HUDEP-2 (cell line): ENCODE measurements at regions not wholly inside any gene's neighbourhood (a gene's known extent, or its start where the extent isn't known, plus 50 kb on each side); places are given as distances from the start of the nearest gene placed in this dataset.
A peak's percentile ranks its signal among the peaks of the same experiment; 100 is the strongest.

Experiments used
- DNase-seq, 76 experiments: peaks; one replicate each; lab custom pipeline; 2025; ENCODE audit not compliant: unreplicated experiment in 76 of 76; lab: John Stamatoyannopoulos, UW

DNA sequence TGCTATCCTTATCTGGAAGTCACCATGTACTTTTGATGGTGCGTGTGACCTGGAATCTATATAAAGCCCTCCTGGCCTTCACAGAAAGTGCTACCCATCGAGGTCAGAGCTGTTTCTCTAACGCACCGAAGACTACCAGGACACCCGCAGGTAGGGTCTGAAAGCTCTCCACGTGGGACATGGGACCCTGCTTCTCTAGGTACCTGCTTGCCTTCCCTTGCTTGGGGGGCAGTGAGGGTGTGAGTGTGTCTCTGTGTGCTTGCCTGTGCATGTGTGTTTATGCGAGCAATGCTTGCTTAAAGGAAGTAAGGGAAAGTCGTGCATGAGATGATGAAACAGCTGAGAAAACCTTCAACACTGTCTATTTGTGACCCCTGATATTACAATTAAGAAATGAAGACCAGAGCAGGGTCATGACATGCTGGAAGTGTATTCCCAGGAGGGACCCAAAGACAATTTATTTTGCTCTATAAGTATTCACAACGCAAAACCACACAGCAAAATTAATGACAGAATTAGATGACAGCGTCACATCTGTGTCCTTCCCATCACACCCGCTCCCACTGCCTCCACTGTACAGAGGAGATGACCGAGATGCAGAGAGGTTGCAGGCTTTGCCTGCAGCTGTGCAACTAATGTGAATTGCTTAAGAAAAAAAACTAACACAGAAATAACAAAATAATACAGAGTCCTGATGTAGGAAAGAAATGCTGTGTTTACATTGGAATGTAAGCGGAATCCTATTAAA lies 76.4 kb upstream of the HELT start:
- DNase-seq, result no peak

DNA sequence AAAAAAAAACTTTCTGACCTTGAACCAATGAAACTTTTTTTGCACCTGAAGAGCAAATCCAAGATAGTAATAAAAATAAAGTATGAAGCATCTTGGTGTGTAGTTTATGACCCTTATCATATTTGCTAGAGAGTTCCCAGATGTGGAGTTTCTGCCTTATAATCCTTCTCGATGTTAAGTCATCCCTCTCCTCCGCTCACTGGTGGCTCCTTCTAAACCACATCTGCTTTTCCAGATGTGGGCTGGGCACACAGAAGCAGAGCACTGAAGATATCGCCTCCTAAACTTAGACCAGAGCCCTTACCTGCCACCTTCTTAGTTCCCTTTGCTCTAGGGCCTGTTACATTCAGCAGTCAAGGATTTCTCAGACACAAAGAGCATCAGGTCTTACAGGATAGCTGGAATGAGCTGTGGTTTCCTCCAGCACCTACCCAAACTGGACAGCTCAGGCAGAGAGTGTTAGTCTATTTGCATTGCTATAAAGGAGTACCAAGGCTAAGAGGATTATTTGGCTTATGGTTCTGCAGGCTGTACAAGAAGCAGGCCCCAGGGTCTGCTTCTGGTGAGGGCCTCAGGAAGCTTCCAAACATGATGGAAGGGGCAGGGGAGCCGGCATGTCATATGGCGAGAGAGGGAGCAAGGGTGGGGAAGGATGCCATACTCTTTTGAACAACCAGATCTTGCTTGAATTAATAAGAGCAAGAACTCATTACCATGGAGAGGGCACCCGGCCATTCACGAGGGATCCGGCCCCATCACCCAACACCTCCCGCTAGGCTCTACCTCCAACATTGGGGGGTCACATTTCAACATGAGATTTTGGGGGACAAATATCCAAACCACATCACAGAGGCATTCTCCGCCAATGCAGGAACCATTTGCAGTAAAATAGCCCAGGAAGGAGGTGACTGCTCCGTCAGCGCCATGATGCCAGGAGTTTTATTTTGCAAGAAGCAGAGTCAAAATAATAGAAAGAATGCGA lies 75.6 kb upstream of the HELT start:
- DNase-seq, result no peak

DNA sequence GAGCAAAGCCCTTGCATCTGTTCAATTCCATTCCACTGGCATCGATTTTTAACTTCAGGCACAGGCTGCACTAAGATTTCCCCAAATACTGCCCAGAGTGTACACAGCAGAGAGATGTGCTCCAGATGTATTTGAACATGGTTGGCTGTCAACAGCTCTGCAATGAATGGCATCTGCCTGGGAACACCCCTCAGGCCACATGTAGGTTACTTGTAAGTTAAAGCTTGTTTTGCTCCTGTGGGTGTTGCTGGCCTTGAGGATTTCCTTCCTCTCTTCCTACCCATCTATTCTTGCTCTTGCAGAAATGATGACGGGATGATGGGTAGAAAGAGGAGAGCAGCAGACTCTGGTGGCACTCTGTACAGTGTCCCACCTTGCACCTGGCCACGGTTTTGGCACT lies 69.3 kb upstream of the HELT start:
- DNase-seq, result no peak

DNA sequence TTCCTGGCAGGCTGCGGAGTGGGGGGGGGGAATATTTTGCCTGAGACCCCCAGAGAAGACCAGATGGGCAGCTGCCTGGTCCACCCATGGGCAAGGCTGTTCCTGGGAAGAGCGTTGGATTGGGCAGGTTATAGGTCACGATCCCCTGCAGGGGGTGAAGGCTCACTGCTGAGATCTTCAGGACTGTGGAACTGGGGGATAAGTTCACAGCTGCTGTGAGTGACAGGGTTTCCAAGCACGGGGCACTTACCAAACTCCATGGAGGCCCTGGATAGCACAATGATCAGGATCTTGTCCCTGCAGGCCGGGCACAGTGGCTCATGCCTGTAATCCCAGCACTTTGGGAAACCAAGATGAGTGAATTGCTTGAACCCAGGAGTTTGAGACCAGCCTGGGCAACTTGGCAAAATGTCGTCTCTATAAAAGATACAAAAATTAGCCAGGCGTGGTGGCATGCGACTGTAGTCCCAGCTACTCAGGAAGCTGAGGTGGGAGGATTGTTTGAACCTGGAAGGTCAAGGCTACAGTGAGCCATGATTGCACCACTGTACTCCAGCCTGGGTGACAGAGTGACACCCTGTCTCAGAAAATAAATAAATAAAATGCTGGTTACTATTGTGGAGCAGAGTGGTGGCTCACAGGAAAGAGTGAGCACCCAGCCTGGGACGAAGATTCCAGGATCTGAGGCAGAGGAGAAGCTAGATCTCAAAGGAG lies 68.0 kb upstream of the HELT start:
- DNase-seq, result no peak

DNA sequence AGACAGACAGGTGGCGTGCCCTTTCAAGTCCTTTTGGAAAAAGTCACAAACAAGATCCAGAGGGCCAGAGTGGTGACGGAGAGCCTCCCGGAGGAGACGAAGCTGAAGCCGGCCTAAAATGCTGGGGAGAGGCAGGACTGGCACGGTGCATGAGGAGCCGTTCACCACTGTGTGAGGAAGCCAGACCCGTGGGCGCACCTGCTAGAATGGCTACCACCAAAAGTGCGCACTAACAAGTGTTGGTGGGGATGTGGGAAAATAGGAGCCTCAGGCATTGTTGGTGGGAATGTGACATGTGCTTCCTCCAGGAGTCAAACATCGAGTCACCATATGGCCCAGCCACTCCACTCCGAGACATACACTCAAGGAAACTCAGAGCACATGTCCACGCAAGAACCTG lies 67.4 kb upstream of the HELT start:
- DNase-seq, result no peak

DNA sequence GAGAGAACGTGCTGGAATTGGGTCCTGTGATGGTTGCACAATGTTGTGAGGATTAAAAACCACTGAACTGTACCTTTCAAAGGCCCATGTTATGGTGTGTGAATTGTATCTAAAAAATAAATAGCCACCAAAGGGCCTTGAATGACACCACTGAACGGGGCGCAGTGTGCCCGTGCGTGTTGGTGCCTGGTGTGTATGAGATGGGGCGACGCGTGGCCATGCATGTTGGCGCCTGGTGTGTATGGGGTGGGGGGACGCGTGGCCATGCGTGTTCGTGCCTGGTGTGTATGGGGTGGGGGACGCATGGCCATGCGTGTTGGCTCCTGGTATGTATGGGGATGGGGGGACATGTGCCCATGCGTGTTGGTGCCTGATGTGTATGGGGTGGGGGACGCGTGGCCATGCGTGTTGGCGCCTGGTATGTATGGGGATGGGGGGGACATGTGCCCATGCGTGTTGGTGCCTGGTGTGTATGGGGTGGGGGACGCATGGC lies 66.6 kb upstream of the HELT start:
- no peak for DNase-seq

DNA sequence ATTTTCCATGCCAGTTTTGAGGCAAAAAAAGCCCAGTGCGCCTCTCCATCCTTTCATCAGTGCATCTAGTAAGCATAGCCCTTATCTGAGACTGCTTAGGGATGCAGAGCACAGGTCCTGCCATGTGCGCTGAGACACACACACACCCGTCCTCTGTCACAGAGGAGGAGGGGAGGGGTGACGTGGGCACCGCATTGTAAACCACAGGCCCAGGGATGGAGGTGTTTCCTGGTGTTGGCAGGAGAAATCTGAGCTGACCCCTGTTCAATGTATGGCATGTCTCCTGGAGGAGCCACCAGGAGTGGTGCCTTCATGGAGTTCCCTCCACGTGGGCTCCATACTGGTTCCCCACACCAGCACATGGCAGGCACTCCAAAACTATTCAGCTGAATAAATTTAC lies 65.8 kb upstream of the HELT start:
- no peak for DNase-seq

DNA sequence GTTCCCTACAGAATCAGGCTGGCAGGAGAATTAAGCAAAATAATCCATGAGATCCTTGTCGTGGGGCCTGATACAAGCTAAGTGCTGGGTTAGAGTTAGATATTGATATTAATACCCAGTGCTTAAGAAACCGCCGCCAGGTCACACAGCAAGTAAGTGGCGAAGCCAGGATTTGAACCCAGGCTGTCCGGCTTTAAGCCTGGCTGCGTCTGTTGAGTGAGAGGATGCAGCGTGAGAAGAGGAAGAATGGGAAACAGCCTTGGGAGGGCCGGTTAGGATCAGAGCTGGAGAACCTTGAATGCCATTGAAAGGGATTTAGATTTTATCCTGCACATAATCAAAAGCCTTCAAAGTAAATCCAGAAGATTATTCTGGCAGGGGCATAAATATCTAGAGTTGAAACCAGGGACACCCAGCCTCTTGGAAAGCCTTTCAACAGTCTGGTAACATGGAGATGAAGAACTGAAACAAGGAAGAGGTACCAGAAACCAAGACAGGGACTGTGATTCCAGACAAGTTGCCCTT lies 64.8 kb upstream of the HELT start:
- no peak for DNase-seq

DNA sequence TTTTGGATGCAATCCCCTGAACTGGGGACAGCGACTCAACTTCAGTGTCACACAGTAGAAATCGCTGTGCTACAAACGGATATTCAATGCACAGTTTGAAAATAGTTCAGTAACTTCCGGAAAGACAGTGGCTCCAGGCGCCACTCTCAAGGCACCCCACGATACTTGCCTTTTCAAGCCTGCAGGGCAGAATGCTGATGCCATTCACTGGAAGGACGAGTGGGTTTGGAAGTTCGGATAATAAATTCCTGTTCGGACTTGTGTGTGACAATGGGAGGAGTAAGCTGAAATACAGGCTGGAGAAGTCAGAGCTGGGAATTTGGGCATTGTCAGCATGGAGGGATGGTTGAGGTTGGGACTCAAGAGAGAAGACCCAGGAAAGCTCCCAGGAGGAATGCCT lies 64.3 kb upstream of the HELT start:
- no peak for DNase-seq

DNA sequence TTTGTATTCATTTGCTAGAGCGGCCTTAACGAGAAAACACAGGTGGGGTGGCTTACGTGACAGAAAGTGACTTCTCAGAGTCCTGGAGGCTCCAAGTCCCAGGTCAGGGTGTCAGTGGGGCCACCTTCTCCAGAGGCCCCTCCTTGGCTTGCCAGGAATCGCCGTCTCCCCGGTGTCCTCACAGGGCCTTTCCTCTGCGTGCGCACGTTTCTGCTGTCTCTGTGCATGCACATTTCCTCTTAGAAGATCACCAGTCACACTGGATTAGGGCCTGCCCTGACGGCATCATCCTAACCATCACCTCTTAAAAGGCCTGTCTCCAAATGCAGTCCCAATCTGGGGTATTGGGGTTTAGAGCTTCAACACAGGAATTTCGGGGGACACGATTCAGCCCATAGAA lies 63.8 kb upstream of the HELT start:
- no peak for DNase-seq

DNA sequence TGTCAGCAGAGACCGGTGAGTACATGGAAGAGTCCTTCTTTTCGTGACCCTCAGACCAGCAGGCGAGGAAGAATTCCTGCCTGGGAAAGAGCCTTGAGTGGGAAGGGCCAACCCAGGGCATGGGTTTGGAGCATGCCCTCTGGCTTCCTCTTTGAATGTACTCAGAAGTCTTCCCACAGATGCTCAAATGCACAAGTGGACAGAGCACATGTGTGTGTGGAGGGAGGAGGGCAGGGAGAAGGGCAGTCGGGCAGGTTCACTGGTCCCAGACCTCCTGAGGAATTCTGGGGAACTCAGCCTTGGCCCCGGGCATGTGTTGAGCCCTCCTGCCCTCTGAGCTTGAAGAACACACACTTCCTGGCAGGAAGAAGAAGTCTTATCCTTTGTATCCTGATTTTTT lies 63.2 kb upstream of the HELT start:
- DNase-seq, result no peak

DNA sequence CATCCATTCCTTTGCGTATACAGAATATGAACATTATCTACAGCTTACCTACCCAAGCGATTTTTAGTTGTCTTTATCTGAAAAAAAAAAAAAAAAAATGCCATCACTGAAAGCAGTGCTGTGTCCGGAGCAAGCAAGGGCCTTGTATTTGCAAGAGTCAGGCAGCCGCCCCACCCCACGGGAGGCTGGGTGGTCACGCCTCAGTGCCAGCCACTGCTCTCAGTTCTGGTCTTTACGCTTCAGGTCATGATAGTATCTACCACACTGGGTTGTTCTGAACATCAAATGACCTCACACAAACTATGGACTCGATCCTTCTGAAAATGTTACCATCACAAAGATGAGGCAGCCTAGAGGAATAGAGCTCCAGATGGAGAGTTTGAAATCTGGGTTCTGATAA lies 62.7 kb upstream of the HELT start:
- no peak for DNase-seq

DNA sequence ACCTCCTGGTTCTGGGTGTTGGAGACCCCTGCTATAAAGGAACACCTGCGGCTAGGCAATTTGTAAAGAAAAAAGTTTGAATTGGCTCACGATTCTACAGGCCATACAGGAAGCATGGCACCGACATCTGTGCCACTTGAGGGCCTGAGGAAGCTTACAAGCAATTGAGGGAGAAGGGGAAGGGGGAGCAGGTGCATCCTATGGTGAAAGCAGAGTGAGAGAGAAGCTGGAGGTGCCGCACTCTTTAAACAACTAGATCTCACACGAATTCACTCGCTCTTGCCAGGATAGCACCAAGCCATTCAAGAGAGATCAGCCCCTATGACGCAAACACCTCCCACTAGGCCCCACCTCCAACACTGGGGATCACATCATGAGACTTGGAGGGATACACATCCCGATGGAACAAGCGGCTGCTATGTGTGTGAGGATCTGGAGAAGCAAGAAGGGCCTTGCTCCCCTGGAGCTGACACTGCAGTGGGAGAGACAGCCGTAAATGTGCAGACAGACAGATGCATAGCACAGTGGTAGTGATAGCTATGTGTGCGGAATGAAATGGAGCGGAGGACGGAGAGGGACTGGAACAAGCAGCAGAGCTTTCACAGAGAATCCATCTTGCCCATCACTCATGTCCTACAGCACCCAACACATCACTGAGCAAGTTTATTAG lies 60.7 kb upstream of the HELT start:
- no peak for DNase-seq

DNA sequence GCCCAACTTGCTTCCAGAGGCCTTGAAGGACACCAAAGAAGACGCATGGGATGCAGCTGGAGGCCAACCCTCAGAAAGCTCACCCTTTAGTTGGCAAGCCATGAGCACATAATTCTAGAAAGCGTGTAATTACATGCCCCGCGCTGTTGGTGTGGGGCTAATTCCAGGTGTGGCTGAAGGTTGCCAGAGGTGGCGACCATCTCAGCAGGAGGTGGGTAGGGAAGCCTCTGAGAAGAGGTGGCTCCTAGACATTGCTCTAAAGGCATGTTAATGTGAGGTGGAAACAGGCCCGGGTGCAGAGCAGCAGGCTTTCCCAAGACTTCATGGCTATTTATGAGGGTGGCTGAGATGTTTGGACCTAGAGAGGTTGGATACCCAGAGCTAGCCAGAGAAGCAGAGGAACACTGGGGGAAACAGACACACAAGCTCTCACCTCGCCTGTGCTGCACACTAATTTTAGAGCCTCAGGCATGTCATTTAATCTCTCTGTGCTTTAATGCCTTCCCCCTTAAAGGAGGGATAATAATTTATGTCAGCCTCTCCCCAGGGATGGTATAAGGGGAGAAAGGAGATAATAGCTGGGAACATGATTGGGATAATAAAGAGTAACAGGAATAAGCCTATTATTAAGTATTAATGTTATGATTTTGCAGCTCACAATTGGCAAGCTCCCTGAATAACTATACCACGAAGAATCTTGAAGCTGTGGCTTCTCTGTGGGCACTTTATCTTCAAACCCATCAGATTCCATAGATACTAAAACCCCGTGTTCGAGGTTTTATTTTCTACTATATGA lies 60.0 kb upstream of the HELT start:
- no peak for DNase-seq

DNA sequence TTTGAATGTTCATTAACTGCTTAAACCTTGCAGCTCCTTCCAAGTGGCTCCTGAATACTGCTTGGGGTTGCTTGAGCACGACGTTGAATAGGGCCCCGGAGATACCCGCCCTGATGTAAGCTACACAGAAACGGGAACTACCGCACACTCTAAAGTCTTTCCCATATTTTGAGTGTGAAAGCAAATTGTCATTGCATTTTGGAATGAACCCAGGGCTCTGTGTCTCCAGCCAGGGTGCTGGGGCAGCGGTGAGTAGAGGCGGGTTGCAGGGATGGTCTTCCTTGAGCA lies 59.4 kb upstream of the HELT start:
- DNase-seq, result no peak

DNA sequence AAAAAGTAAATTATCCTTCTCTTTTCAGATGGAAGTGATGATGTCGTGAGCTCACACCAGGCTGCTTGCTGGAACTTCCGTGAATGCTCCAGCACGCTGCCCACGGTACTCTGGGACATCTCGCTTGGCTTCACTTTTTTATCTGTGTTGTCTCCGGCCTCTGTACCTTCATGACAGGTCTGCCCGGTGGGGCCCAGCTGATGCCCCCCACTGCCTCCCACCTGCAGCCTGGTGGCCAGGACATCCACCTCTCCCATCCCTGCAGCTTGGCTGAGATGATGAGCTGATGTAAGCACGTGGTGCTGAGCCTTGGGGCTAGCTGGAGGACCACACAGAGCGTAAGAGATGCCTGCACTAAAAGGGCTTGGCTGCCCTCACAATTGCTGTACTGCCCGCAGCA lies 59.0 kb upstream of the HELT start:
- no peak for DNase-seq

DNA sequence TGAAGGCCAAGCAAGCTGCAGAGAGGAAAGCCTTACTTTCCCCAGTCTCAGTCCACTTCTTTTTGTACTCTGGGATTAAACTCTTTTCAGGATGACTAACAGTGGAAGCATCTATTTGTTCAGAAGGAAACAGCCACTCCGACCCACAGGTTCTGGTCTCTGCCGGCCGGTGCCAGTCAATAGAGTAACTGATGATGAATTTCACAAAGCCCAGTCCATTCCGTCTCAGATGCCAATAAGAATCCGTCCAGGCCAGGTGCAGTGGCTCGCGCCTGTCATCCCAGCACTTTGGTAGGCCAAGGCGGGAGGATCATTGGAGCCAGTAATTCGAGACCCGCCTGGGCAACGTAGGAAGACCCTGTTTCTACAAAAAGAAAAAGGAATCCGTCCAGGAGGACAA lies 58.5 kb upstream of the HELT start:
- no peak for DNase-seq

DNA sequence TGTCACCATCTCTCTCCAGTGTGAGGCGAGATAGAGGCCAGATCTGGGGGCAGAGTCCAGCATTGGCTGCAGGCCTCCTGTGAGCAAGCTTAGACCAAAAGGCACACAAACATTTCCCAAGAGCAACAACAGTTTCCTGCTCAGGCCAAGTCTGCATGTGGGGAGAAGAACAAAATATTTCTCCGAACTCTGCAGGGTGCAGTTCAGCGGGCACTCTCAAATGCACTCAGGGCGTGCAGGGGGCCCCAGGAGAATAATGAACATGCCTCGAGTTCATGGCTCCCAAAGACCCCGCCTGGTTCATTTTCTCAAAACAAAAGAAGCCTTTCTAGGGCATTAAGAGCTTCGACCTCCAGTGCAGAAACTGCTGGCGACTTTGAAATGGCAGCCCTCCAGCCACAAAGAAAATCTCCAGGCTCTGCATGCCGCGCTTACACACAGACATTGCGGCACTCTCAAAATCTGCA lies 57.8 kb upstream of the HELT start:
- DNase-seq, result no peak

DNA sequence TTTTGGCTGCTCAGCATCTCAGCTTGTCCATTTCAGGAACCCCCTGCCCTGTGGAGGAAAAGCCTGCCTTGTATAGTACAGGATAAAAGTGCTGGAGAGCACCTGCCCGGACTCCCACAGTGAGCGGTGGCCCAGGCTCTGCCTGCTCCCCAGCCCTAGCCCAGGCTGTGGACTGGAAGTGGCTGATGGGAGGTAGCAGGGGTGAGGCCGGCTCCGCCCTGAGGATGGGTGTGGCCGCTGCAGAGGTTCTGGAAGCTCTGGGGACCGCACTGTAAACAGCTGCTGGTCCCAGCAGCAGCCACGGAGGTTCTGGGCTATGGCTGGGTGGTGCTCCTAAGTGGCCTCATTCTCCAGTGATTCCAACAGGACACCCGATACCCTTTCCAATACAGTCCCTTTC lies 56.6 kb upstream of the HELT start:
- peak in 1 of 76 experiments; percentile 10 for DNase-seq

DNA sequence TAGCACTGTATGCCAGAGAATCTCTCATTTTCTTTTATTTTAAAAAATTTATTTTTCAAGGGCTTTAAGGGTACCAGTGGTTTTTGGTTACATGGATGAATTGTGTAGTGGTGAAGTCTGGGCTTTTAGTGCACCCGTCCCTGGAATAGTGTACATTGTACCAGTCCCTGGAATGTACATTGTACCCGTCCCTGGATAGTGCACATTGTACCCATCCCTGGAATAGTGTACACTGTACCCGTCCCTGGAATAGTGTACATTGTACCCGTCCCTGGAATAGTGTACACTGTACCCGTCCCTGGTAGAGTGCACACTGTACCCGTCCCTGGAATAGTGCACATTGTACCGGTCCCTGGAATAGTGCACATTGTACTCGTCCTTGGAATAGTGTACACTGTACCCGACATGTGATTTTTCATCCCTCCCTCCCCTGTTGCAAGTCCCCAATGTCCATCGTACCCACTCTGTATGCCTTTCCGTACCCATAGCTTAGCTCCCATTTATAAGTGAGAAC lies 56.1 kb upstream of the HELT start:
- DNase-seq, result no peak
